SK-N-SH treated with all-trans-retinoic acid at 6 μM for 48 hours (cell line): ENCODE measurements at regions not wholly inside any gene's neighbourhood (a gene's known extent, or its start where the extent isn't known, plus 50 kb on each side); places are given as distances from the start of the nearest gene placed in this dataset.

Source experiments
- CREB5 ChIP-seq: fragments of 250-450 bp; sonication (Bioruptor Pico); IDR thresholded peaks from 2 replicates; pipeline ENCODE4 v1.5.1; 2020; ENCODE audit warnings: low read depth, mild to moderate bottlenecking, moderate library complexity
- CSRNP3 ChIP-seq: fragments of 250-450 bp; sonication (Bioruptor Pico); IDR thresholded peaks from 2 replicates; pipeline ENCODE4 v1.5.1; 2021; ENCODE audit warnings: mild to moderate bottlenecking, moderate library complexity
- ESRRG ChIP-seq: fragments of 250-450 bp; sonication (Bioruptor Pico); IDR thresholded peaks from 2 replicates; pipeline ENCODE4 v1.6.1; 2021; ENCODE audit warnings: mild to moderate bottlenecking
- GLIS3 ChIP-seq: fragments of 250-450 bp; sonication (Bioruptor Pico); IDR thresholded peaks from 2 replicates; pipeline ENCODE4 v1.5.0; 2020; ENCODE audit warnings: mild to moderate bottlenecking, moderate library complexity
- PPARA ChIP-seq: fragments of 250-450 bp; sonication (Bioruptor Pico); IDR thresholded peaks from 2 replicates; pipeline ENCODE4 v1.5.0; 2020; ENCODE audit warnings: mild to moderate bottlenecking, borderline replicate concordance
- SNAI2 ChIP-seq: fragments of 250-450 bp; sonication (Bioruptor Pico); IDR thresholded peaks from 2 replicates; pipeline ENCODE4 v1.5.0; 2020; ENCODE audit warnings: mild to moderate bottlenecking, moderate library complexity
- TOX ChIP-seq: fragments of 250-450 bp; sonication (Bioruptor Pico); IDR thresholded peaks from 2 replicates; pipeline ENCODE4 v1.8.0; 2021; ENCODE audit warnings: mild to moderate bottlenecking, moderate library complexity, borderline replicate concordance
- ZFP3 ChIP-seq: fragments of 250-450 bp; sonication (Bioruptor Pico); IDR thresholded peaks from 2 replicates; pipeline ENCODE4 v1.5.0; 2020; ENCODE audit warnings: mild to moderate bottlenecking, moderate library complexity
- ZFP30 ChIP-seq: fragments of 450-650 bp; formaldehyde crosslinking; IDR thresholded peaks from 2 replicates; pipeline ENCODE4 v1.5.0; 2022; ENCODE audit warnings: mild to moderate bottlenecking, moderate library complexity
- ZNF8 ChIP-seq: fragments of 450-650 bp; formaldehyde crosslinking; IDR thresholded peaks from 2 replicates; pipeline ENCODE4 v1.5.0; 2020; ENCODE audit warnings: mild to moderate bottlenecking, moderate library complexity
- TF ChIP-seq, protein P1 (sequence below): fragments of 250-450 bp; sonication (Bioruptor Pico); IDR thresholded peaks from 2 replicates; pipeline ENCODE4 v1.8.0; 2020; ENCODE audit warnings: mild to moderate bottlenecking, moderate library complexity, borderline replicate concordance

- TF ChIP-seq TOX (CRISPR knock-in tag) (no peak), CSRNP3 (CRISPR knock-in tag) (no peak), SNAI2 (CRISPR knock-in tag) (no peak), PPARA (CRISPR knock-in tag) (no peak), ZFP3 (no peak), GLIS3 (CRISPR knock-in tag) (no peak), ESRRG (CRISPR knock-in tag) (no peak), ZFP30 (CRISPR knock-in tag) (no peak), CREB5 (CRISPR knock-in tag) (no peak), ZNF8 (CRISPR knock-in tag) (no peak)
- TF ChIP-seq, protein P1, sequence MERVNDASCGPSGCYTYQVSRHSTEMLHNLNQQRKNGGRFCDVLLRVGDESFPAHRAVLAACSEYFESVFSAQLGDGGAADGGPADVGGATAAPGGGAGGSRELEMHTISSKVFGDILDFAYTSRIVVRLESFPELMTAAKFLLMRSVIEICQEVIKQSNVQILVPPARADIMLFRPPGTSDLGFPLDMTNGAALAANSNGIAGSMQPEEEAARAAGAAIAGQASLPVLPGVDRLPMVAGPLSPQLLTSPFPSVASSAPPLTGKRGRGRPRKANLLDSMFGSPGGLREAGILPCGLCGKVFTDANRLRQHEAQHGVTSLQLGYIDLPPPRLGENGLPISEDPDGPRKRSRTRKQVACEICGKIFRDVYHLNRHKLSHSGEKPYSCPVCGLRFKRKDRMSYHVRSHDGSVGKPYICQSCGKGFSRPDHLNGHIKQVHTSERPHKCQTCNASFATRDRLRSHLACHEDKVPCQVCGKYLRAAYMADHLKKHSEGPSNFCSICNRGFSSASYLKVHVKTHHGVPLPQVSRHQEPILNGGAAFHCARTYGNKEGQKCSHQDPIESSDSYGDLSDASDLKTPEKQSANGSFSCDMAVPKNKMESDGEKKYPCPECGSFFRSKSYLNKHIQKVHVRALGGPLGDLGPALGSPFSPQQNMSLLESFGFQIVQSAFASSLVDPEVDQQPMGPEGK = no peak
Measured at GRCh38 chr5:74441616-74442015, 198.9 kb downstream of the ENC1 start.
